ENCODE measurements at regions not wholly inside any gene's neighbourhood (a gene's known extent, or its start where the extent isn't known, plus 50 kb on each side); places are given as distances from the start of the nearest gene placed in this dataset.

DNA sequence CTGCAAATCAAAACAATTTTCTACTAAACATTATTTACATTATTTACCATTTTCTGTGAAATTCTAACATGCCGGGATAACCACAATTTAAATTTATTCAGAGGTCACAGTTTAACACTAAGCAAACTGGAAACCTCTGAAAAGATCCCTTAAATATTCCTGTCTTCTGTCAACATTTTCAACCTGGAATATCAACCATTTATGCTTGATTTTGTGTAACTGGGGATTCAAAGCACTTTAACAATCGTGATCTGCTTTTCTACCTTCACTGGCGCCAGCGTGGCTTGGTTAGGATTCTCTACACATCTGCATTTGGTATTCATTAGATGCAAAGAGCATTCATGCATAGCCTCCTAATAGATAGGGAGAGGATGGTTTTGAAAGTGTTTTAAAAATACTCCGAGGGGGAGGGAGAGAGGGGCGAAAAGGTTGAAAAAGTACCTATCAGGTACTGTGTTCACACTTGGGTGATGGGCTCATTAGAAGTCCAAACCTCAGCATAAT, 59.9 kb upstream of the RAB12 start:
- Histone ChIP-seq H3K27me3 (ENCODE audit: insufficient read depth, low read depth) (no peaks in the 10 kb centered on the region), H3K9ac (no peak overlapping the region), H3K4me1 (ENCODE audit: low read depth, poor library complexity, severe bottlenecking) (no peaks in the 10 kb centered on the region), H4K20me1 (ENCODE audit: insufficient read depth) (no peaks in the 10 kb centered on the region), H2AFZ (ENCODE audit: low read depth) (no peak overlapping the region), H3K4me2 (no peak overlapping the region), H3K36me3 (ENCODE audit: insufficient read depth) (no peaks in the 10 kb centered on the region), H3K79me2 (ENCODE audit: insufficient read depth, low read depth) (no peaks in the 10 kb centered on the region), H3K27ac (no peak overlapping the region), H3K4me3 (IDR thresholded peaks at IDR 0.05; ENCODE audit: insufficient read depth, low read depth, low read length) (no peak overlapping the region)
- TF ChIP-seq, protein P1, sequence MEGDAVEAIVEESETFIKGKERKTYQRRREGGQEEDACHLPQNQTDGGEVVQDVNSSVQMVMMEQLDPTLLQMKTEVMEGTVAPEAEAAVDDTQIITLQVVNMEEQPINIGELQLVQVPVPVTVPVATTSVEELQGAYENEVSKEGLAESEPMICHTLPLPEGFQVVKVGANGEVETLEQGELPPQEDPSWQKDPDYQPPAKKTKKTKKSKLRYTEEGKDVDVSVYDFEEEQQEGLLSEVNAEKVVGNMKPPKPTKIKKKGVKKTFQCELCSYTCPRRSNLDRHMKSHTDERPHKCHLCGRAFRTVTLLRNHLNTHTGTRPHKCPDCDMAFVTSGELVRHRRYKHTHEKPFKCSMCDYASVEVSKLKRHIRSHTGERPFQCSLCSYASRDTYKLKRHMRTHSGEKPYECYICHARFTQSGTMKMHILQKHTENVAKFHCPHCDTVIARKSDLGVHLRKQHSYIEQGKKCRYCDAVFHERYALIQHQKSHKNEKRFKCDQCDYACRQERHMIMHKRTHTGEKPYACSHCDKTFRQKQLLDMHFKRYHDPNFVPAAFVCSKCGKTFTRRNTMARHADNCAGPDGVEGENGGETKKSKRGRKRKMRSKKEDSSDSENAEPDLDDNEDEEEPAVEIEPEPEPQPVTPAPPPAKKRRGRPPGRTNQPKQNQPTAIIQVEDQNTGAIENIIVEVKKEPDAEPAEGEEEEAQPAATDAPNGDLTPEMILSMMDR (conservative IDR thresholded peaks at IDR 0.05; ENCODE audit: low read depth, low read length): no peak

DNA sequence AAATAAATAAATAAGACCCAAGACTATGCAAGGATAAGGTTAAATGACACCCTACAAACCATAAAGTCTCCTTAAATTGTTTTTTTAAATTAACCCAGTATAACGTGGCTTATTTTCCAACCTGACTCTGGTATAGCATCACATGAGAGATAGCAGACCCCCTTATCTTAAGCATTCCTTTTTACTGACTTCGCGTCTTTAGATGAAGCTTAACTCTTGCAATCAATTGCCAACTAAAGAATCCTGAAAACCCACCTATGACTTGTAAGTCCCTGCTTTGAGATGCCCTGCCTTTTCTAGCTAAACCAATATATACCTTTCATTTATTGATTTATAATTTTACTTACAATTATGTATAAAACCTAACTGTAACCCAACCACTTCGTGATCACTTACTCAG, 57.1 kb upstream of the RAB12 start:
- no peaks in the 10 kb centered on the region for H4K20me1 ChIP-seq (ENCODE audit: insufficient read depth)
- no peaks in the 10 kb centered on the region for H3K27me3 ChIP-seq (ENCODE audit: insufficient read depth, low read depth)
- no peak overlapping the region for H3K27ac ChIP-seq
- H3K36me3 ChIP-seq (ENCODE audit: insufficient read depth): no peaks in the 10 kb centered on the region
- no peaks in the 10 kb centered on the region for H3K4me1 ChIP-seq (ENCODE audit: low read depth, poor library complexity, severe bottlenecking)
- no peak overlapping the region for H2AFZ ChIP-seq (ENCODE audit: low read depth)
- TF ChIP-seq, protein P1 (conservative IDR thresholded peaks at IDR 0.05; ENCODE audit: low read depth, low read length): no peak
- no peaks in the 10 kb centered on the region for H3K79me2 ChIP-seq (ENCODE audit: insufficient read depth, low read depth)
- H3K9ac ChIP-seq: no peak overlapping the region
- no peak overlapping the region for H3K4me3 ChIP-seq (IDR thresholded peaks at IDR 0.05; ENCODE audit: insufficient read depth, low read depth, low read length)
- no peak overlapping the region for H3K4me2 ChIP-seq

DNA sequence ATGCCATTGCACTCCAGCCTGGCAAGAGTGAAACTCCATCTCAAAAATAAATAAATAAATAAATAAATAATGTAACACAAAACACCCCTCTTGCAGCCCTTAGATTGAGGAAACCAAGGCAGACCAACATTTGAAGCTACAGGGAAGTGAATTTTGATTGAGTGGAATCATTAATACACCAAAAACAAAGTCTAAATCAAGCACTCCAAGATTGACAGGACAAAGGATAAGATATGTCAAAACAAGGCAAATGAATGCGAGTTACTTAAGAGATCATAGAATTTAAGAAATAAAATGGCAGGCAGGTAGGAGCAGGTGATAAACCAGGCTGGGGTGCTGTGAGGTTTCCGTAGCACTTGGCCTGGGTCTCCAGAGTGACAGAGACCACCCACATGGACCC, 54.9 kb upstream of the RAB12 start:
- Histone ChIP-seq H3K27ac (no peak overlapping the region), H3K27me3 (ENCODE audit: insufficient read depth, low read depth) (no peaks in the 10 kb centered on the region), H3K4me1 (ENCODE audit: low read depth, poor library complexity, severe bottlenecking) (no peaks in the 10 kb centered on the region), H3K4me3 (IDR thresholded peaks at IDR 0.05; ENCODE audit: insufficient read depth, low read depth, low read length) (no peak overlapping the region), H3K9ac (no peak overlapping the region), H3K4me2 (no peak overlapping the region), H2AFZ (ENCODE audit: low read depth) (no peak overlapping the region), H3K79me2 (ENCODE audit: insufficient read depth, low read depth) (no peaks in the 10 kb centered on the region), H3K36me3 (ENCODE audit: insufficient read depth) (no peaks in the 10 kb centered on the region), H4K20me1 (ENCODE audit: insufficient read depth) (no peaks in the 10 kb centered on the region)
- TF ChIP-seq, protein P1 (conservative IDR thresholded peaks at IDR 0.05; ENCODE audit: low read depth, low read length): no peak

DNA sequence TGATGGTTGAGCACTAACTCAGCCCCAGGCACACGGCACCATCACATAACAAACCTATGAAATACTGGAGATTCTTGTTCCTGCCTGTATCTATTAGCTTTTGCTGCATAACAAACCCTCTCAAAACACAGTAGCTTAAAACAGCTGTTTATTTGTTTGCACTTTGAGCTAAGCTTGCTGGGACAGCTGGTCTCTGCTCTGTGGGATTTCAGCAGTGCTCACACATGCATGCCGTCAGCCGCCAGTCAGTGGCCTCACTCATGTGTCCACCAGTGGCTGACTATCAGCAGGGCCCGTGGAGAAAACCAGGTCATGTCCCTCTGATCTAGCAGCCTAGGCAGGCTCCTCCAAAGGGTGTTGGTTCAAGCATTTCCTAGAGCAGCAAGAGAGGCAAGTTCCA, 52.8 kb upstream of the RAB12 start:
- Histone ChIP-seq H3K4me1 (ENCODE audit: low read depth, poor library complexity, severe bottlenecking) (no peaks in the 10 kb centered on the region), H4K20me1 (ENCODE audit: insufficient read depth) (no peaks in the 10 kb centered on the region), H3K9ac (no peak overlapping the region), H3K4me3 (IDR thresholded peaks at IDR 0.05; ENCODE audit: insufficient read depth, low read depth, low read length) (no peak overlapping the region), H3K79me2 (ENCODE audit: insufficient read depth, low read depth) (no peaks in the 10 kb centered on the region), H3K27ac (no peak overlapping the region), H3K27me3 (ENCODE audit: insufficient read depth, low read depth) (no peaks in the 10 kb centered on the region), H2AFZ (ENCODE audit: low read depth) (no peak overlapping the region), H3K36me3 (ENCODE audit: insufficient read depth) (no peaks in the 10 kb centered on the region), H3K4me2 (no peak overlapping the region)
- TF ChIP-seq, protein P1 (conservative IDR thresholded peaks at IDR 0.05; ENCODE audit: low read depth, low read length): no peak
